ENCODE measurements at regions not wholly inside any gene's neighbourhood (a gene's known extent, or its start where the extent isn't known, plus 50 kb on each side); places are given as distances from the start of the nearest gene placed in this dataset.

DNA sequence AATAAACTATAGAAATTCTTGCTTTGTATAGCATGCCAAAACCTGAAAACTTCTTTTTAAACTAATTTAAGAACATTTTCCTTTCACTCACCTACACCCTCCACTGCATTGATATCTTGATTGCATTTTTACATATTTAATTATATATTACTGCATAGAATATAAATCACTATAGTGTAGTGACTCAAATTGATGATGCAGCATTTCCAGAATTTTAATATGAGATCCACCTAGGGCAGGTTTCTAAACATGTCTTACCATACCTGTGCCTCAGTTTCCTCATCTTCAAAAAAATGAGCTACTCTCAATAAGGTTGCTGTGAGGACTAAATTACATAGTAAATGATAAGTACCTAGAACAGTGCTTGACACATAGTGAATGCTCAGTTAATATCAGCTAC lies 881.5 kb downstream of the RPS29 start:
- H3K23ac ChIP-seq (ENCODE audit: insufficient read length, low read depth, low read length): no peak overlapping the region
- no peaks in the 10 kb centered on the region for H3K27me3 ChIP-seq (ENCODE audit: insufficient read depth, low read length)
- H4K8ac ChIP-seq (replicated peaks; ENCODE audit: insufficient read length, low read depth, low read length): no peak overlapping the region
- no peak overlapping the region for H3K4ac ChIP-seq (ENCODE audit: low read depth, low read length)
- H3K27ac Mint-ChIP-seq: no peak overlapping the region
- no peaks in the 10 kb centered on the region for H4K20me1 ChIP-seq (ENCODE audit: control insufficient read depth, insufficient read depth, insufficient read length)
- no peak overlapping the region for H3K56ac ChIP-seq (ENCODE audit: insufficient read length, low read depth, low read length)
- no peaks in the 10 kb centered on the region for H3K23me2 ChIP-seq (ENCODE audit: insufficient read length, low read depth, low read length, poor library complexity, severe bottlenecking)
- H2BK15ac ChIP-seq (ENCODE audit: low read depth, low read length): no peak overlapping the region
- no peak overlapping the region for H3K14ac ChIP-seq (ENCODE audit: insufficient read depth, low read length)
- H3K79me1 ChIP-seq (ENCODE audit: insufficient read depth, low read depth, low read length, poor library complexity, severe bottlenecking): no peaks in the 10 kb centered on the region
- H2AK5ac ChIP-seq (ENCODE audit: insufficient read length, low read length): no peak overlapping the region
- no peak overlapping the region for H2AFZ ChIP-seq (ENCODE audit: low read length)
- no peak overlapping the region for H2BK120ac ChIP-seq (ENCODE audit: low read depth, low read length, poor library complexity, severe bottlenecking)
- no peaks in the 10 kb centered on the region for H3K9me3 ChIP-seq (ENCODE audit: control insufficient read depth, low read depth, low read length)
- H3K4me2 ChIP-seq (ENCODE audit: insufficient read depth, insufficient read length, low read length): no peak overlapping the region
- H3K4me1 Mint-ChIP-seq: no peaks in the 10 kb centered on the region
- H3K18ac ChIP-seq (ENCODE audit: insufficient read length, low read depth, low read length): no peak overlapping the region
- no peak overlapping the region for H2BK12ac ChIP-seq (ENCODE audit: insufficient read length, low read depth, low read length)
- peaks cover 2 to 3% of the 10 kb centered on the region in 2 experiments; a peak in 4 of 5 replicates for H3K9me3 Mint-ChIP-seq
- no peak overlapping the region for H3T11ph ChIP-seq (ENCODE audit: low read length)
- H3K4me3 Mint-ChIP-seq: no peak overlapping the region
- H3K79me2 ChIP-seq (ENCODE audit: insufficient read depth, low read length): no peaks in the 10 kb centered on the region
- no peak overlapping the region for H4K5ac ChIP-seq (ENCODE audit: insufficient read length, low read depth, low read length)
- no peak overlapping the region for H3K27ac ChIP-seq (ENCODE audit: insufficient read length, low read depth, low read length)
- H3K4me1 ChIP-seq (ENCODE audit: insufficient read depth, low read length): no peaks in the 10 kb centered on the region
- no peaks in the 10 kb centered on the region for H3K27me3 Mint-ChIP-seq (ENCODE audit: low read depth)
- H3K9ac ChIP-seq (ENCODE audit: extremely low read depth, insufficient read length, low read length): no peak overlapping the region
- no peak overlapping the region for H2BK20ac ChIP-seq (ENCODE audit: low read depth, low read length, poor library complexity, severe bottlenecking)
- no peaks in the 10 kb centered on the region; a peak in 1 of 7 replicates for H3K36me3 Mint-ChIP-seq (ENCODE audit: insufficient read depth in 1 of 3, low read depth in 3 of 3)
- no peak overlapping the region for H4K91ac ChIP-seq (ENCODE audit: insufficient read length, low read depth, low read length)
- TF ChIP-seq, protein P1, sequence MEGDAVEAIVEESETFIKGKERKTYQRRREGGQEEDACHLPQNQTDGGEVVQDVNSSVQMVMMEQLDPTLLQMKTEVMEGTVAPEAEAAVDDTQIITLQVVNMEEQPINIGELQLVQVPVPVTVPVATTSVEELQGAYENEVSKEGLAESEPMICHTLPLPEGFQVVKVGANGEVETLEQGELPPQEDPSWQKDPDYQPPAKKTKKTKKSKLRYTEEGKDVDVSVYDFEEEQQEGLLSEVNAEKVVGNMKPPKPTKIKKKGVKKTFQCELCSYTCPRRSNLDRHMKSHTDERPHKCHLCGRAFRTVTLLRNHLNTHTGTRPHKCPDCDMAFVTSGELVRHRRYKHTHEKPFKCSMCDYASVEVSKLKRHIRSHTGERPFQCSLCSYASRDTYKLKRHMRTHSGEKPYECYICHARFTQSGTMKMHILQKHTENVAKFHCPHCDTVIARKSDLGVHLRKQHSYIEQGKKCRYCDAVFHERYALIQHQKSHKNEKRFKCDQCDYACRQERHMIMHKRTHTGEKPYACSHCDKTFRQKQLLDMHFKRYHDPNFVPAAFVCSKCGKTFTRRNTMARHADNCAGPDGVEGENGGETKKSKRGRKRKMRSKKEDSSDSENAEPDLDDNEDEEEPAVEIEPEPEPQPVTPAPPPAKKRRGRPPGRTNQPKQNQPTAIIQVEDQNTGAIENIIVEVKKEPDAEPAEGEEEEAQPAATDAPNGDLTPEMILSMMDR (conservative IDR thresholded peaks at IDR 0.05): no peak
- no peak for DNase-seq
- no peak overlapping the region for H2BK5ac ChIP-seq (ENCODE audit: insufficient read length, low read length)

Measured in H9 (cell line).